ENCODE measurements at regions not wholly inside any gene's neighbourhood (a gene's known extent, or its start where the extent isn't known, plus 50 kb on each side); places are given as distances from the start of the nearest gene placed in this dataset.

GRCh38 chr1:218224101-218224500, 61.0 kb upstream of the RRP15 start:
- BruUV-seq (replicated peaks) = no TSS peak
- no peak for ATAC-seq
- no peak for DNase-seq (ENCODE audit: low read depth, low spot score)
- in situ Hi-C loops (cut with MboI) (no loop called here), intact Hi-C loops (cut with micrococcal nuclease; ENCODE audit: unreplicated experiment) (no loop called here)
- H3K9ac ChIP-seq (ENCODE audit: control insufficient read depth, insufficient read depth, low read length) = no peak overlapping the region
- no peak for FAIRE-seq
- ChIA-PET RAD21 (ENCODE audit: unreplicated experiment) (no interaction called here), POLR2A (no interaction called here), SMC1A (ENCODE audit: uncharacterized antibody, unreplicated experiment) (no interaction called here), CTCF (no interaction called here)
- H3K27me3 ChIP-seq (replicated peaks in 1 of 2; ENCODE audit: control insufficient read depth in 2 of 2, insufficient read depth in 2 of 2, low read length in 1 of 2) = no peaks in the 10 kb centered on the region; a peak in 1 of 4 replicates
- TF ChIP-seq E2F8 (IDR thresholded peaks at IDR 0.05; ENCODE audit: low read depth, partially characterized antibody) (no peak), EED (IDR thresholded peaks at IDR 0.05; ENCODE audit: low read depth) (no peak), PAX5 (IDR thresholded peaks at IDR 0.05; ENCODE audit: borderline replicate concordance, low read depth, low read length) (no peak), JUND (IDR thresholded peaks at IDR 0.05; ENCODE audit: low read depth, low read length) (no peak), ZNF384 (IDR thresholded peaks at IDR 0.05; ENCODE audit: borderline replicate concordance, low read depth, low read length) (no peak), ZBTB40 (IDR thresholded peaks at IDR 0.05; ENCODE audit: borderline replicate concordance) (no peak), TCF7 (IDR thresholded peaks at IDR 0.05; ENCODE audit: borderline replicate concordance) (no peak), ZZZ3 (IDR thresholded peaks at IDR 0.05; ENCODE audit: control insufficient read depth, insufficient read length, low read depth) (no peak), SMARCA5 (IDR thresholded peaks at IDR 0.05) (no peak), KAT2A (conservative IDR thresholded peaks at IDR 0.05; ENCODE audit: control insufficient read depth, low read depth, low read length) (no peak), POLR2AphosphoS5 (IDR thresholded peaks at IDR 0.05; ENCODE audit: low read length) (no peak)
- TF ChIP-seq, protein P1, sequence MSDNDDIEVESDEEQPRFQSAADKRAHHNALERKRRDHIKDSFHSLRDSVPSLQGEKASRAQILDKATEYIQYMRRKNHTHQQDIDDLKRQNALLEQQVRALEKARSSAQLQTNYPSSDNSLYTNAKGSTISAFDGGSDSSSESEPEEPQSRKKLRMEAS (IDR thresholded peaks at IDR 0.05; ENCODE audit: low read depth, low read length) = no peak
- TF ChIP-seq, protein P2, sequence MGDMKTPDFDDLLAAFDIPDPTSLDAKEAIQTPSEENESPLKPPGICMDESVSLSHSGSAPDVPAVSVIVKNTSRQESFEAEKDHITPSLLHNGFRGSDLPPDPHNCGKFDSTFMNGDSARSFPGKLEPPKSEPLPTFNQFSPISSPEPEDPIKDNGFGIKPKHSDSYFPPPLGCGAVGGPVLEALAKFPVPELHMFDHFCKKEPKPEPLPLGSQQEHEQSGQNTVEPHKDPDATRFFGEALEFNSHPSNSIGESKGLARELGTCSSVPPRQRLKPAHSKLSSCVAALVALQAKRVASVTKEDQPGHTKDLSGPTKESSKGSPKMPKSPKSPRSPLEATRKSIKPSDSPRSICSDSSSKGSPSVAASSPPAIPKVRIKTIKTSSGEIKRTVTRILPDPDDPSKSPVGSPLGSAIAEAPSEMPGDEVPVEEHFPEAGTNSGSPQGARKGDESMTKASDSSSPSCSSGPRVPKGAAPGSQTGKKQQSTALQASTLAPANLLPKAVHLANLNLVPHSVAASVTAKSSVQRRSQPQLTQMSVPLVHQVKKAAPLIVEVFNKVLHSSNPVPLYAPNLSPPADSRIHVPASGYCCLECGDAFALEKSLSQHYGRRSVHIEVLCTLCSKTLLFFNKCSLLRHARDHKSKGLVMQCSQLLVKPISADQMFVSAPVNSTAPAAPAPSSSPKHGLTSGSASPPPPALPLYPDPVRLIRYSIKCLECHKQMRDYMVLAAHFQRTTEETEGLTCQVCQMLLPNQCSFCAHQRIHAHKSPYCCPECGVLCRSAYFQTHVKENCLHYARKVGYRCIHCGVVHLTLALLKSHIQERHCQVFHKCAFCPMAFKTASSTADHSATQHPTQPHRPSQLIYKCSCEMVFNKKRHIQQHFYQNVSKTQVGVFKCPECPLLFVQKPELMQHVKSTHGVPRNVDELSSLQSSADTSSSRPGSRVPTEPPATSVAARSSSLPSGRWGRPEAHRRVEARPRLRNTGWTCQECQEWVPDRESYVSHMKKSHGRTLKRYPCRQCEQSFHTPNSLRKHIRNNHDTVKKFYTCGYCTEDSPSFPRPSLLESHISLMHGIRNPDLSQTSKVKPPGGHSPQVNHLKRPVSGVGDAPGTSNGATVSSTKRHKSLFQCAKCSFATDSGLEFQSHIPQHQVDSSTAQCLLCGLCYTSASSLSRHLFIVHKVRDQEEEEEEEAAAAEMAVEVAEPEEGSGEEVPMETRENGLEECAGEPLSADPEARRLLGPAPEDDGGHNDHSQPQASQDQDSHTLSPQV (IDR thresholded peaks at IDR 0.05) = no peak
- H3K79me2 ChIP-seq (ENCODE audit: control insufficient read depth, insufficient read depth, low read length) = no peaks in the 10 kb centered on the region
- H3K4me3 ChIP-seq = no peak overlapping the region
- no peak overlapping the region for H2AFZ ChIP-seq (ENCODE audit: control insufficient read depth, low read depth, low read length)
- no peak overlapping the region for H3K27ac ChIP-seq (ENCODE audit: control insufficient read depth, insufficient read depth)
- H3K4me1 ChIP-seq (ENCODE audit: control insufficient read depth, insufficient read depth, low read length) = no peaks in the 10 kb centered on the region
- no peak overlapping the region for H3K4me2 ChIP-seq (ENCODE audit: control insufficient read depth, insufficient read depth)
- H3K36me3 ChIP-seq (ENCODE audit: control insufficient read depth in 2 of 2, insufficient read depth in 2 of 2, low read length in 1 of 2) = no peaks in the 10 kb centered on the region
- 0% methylated on average over 1 of the region's 1 CpG for WGBS (ENCODE audit: insufficient coverage, insufficient replicate concordance, low lambda C conversion rate, missing lambda C conversion rate)
- H4K20me1 ChIP-seq (ENCODE audit: control insufficient read depth, insufficient read depth) = no peaks in the 10 kb centered on the region
- H3K9me3 ChIP-seq (replicated peaks; ENCODE audit: control insufficient read depth, insufficient read depth, low read length) = no peaks in the 10 kb centered on the region
